ENCODE measurements at regions not wholly inside any gene's neighbourhood (a gene's known extent, or its start where the extent isn't known, plus 50 kb on each side); places are given as distances from the start of the nearest gene placed in this dataset.

GRCh38 chr1:55334797-55335196 lies 119.6 kb upstream of the USP24 start:
- DNase-seq (ENCODE audit: low read depth in 2 of 2, low spot score in 1 of 2): no peak

GRCh38 chr1:55334160-55334559 lies 119.0 kb upstream of the USP24 start:
- no peak for DNase-seq (ENCODE audit: low read depth in 2 of 2, low spot score in 1 of 2)

GRCh38 chr1:55333461-55333860 lies 118.3 kb upstream of the USP24 start:
- DNase-seq (ENCODE audit: low read depth in 2 of 2, low spot score in 1 of 2): no peak

- DNase-seq (ENCODE audit: low read depth in 2 of 2, low spot score in 1 of 2): no peak
Observed at GRCh38 chr1:55331351-55331750, 116.2 kb upstream of the USP24 start.

DNA sequence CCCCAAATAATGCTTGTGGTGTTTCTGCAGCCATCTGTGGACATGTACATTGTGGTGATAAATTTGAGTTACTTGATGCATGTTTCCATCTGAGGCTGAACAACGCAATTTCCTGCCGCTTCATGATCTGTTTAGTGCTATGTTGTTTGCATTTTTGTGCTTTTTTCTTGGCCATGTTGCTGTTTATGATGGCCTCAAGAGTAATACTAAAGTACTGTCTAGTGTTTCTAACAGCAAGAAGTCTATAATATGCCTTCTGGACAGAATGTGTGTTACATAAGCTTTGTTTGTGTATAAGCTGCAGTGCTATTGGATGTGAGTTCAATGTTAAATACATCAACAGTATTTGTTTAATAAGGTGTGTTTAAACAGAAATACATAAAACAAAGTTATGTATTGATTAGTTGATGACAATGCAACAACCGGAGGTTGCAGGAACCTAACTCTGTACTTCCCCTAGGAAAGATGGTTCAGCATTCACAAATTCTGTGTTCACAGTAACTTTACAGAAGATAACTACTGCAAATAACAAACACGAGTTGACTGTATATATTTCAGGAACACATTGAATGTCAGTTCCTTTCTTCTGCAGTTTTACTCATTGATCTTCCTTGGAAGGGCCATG lies 114.8 kb upstream of the USP24 start:
- DNase-seq (ENCODE audit: low read depth in 2 of 2, low spot score in 1 of 2): no peak

GRCh38 chr1:55329091-55329490 lies 113.9 kb upstream of the USP24 start:
- no peak for DNase-seq (ENCODE audit: low read depth in 2 of 2, low spot score in 1 of 2)

- DNase-seq (ENCODE audit: low read depth in 2 of 2, low spot score in 1 of 2): no peak
Observed at GRCh38 chr1:55326496-55327243, 111.5 kb upstream of the USP24 start.

- no peak for DNase-seq (ENCODE audit: low read depth in 2 of 2, low spot score in 1 of 2)
Observed at GRCh38 chr1:55323760-55324159, 108.6 kb upstream of the USP24 start.

GRCh38 chr1:55322842-55323241 lies 107.7 kb upstream of the USP24 start:
- no peak for DNase-seq (ENCODE audit: low read depth in 2 of 2, low spot score in 1 of 2)

DNA sequence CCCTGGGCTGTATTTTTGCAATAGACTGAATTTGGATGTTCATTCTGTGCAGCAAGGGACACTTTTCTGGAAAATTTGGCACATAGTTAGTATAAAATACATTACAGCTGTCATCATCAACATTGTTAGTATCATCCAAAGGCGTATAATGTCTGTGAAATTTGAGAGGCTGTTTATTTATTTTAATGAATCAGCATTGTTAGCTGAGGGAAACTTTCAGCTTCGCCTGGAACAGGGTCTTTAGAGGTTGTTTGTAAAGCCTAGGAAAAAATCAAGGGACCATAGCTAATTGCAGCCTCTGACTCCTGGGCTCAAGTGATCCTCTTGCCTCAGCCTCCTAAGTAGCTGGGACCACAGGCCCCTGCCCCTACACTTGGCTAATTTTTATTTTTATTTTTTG lies 106.8 kb upstream of the USP24 start:
- DNase-seq (ENCODE audit: low read depth in 2 of 2, low spot score in 1 of 2): no peak

DNA sequence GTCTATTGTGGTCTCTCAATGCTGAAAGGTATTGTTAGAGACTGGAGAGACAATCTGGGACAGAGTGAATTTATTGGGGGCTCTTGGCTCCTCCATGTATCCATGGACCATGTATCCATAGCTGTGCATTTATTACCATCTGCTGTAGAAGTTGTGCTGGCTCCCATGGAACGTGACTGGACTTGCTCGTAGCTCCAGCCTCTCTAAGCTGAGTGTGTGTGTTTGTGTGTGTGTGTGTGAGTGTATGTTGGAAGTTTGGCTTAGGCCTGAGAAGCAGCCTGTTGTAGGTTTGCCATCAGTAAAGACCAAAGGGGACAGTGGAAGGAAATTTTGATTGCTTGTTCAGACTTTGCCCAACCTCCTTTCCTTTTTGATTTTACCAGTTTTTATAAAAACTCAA lies 105.7 kb upstream of the USP24 start:
- DNase-seq (ENCODE audit: low read depth in 2 of 2, low spot score in 1 of 2): no peak

GRCh38 chr1:55318116-55318817 lies 103.1 kb upstream of the USP24 start:
- no peak for DNase-seq (ENCODE audit: low read depth in 2 of 2, low spot score in 1 of 2)

DNA sequence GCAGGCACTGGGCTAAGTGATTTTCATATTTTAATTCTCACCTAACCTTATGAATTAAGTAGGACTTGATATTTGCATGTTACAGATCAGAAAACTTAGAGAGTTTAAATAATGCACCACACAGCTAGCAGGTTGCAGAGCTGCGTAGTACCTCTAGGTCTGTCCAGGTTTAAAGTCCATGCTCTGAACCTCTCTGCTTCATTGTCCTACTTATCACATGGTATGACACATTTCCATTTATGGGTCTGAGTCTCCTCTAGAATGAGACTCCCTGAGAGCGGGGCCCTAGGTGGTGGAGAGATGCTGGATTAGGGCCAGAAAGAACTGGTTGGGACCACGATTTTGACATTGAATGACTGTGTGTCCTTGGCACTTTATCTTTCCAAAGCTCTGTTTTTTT lies 102.5 kb upstream of the USP24 start:
- no peak for DNase-seq (ENCODE audit: low read depth in 2 of 2, low spot score in 1 of 2)

DNA sequence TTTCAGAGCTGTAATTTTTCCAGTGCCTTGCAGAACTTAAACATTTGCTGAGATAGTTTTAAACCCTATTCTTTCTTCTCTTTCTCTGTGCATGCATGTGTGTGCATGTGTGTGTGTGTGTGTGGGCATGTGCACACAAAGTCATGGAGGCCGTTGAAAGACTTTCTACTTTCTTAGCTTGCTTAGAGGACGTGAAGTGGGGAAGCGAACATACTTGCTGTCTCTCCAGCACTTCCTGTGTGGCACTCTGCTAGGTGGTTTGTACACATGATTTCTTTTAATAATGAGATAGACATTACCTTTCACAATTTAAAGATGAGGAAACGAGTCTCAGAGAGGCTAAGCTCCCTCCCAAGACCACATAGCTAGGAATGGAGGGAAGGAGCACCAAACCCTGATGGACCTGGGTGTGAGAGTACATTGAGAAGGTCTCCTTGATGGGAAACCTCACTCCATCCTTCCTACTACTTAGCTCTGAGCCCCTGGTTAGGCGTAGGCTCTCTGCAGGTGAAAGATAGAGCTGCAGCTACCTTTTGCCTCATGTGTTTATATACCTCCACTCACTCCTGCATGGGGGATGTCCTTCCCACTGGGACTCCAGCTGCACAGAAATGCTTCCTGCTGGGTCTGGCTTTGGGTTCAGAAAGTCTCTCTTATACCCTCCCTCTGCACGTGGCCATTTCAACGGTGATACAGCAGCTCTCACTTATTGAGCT lies 101.9 kb upstream of the USP24 start:
- DNase-seq (ENCODE audit: low read depth in 2 of 2, low spot score in 1 of 2): no peak

DNA sequence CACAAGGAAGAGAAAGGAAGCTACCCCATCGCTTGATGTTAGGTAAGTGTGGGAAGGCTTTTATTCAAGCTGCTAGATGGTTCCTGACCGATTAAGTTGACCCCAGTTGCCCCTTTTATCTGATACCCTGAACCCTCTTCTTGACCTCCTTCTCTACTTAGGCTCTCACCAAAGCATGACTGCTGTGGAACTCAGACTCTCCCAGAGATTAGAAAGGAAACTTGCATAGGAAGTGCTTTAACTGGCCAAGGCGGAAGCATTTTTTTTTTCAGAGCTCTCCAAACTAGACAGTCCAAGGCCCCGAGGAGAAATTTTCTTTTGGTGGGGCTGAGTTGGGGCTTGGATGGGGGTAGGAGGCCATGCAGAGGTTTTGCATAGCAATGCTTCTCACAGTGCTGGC lies 101.3 kb upstream of the USP24 start:
- no peak for DNase-seq (ENCODE audit: low read depth in 2 of 2, low spot score in 1 of 2)

- no peak for DNase-seq (ENCODE audit: low read depth in 2 of 2, low spot score in 1 of 2)
Observed at GRCh38 chr1:55315552-55315951, 100.4 kb upstream of the USP24 start.

DNA sequence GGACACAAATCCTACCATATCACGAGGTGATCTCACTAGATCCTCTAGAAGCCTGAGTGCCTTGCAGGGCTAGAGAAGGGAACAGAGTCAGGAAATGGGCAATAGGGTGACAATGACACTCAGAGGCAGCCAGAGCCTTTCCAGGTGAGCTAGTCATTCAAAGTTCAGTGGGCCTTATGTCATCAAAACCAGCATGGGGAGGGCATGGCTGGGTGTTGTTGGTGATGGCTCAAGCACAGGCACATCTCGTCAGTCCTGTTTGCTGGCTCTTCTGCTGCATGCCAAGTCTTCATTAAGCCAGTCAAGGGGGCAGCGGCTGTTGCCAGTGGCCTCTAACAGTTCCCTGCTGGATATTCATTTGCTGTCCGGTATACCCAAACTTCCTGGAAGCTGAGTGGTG lies 99.6 kb upstream of the USP24 start:
- DNase-seq (ENCODE audit: low read depth in 2 of 2, low spot score in 1 of 2): no peak

DNA sequence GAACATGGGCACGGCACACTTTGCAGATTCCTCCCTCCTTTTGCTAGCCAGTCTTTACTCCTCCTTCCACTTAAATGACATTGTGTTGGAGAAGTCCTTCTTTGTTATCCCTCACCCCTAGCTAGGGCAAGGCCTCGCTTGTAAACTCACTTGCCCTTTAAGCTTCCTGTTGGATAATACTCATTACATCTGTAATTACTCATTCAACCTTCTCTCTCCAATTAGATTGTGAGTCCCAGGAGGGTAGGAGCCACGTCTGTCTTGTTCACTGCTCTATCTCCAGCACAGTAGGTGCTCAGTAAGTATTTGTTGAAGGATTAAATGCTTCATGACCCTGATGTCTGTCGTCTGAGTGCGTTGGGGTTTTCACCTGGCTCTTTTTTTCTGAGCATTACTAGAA lies 98.7 kb upstream of the USP24 start:
- no peak for DNase-seq (ENCODE audit: low read depth in 2 of 2, low spot score in 1 of 2)

GRCh38 chr1:55311979-55312378 lies 96.8 kb upstream of the USP24 start:
- DNase-seq (ENCODE audit: low read depth in 2 of 2, low spot score in 1 of 2): no peak

GRCh38 chr1:55311057-55311641 lies 96.0 kb upstream of the USP24 start:
- no peak for DNase-seq (ENCODE audit: low read depth in 2 of 2, low spot score in 1 of 2)

DNA sequence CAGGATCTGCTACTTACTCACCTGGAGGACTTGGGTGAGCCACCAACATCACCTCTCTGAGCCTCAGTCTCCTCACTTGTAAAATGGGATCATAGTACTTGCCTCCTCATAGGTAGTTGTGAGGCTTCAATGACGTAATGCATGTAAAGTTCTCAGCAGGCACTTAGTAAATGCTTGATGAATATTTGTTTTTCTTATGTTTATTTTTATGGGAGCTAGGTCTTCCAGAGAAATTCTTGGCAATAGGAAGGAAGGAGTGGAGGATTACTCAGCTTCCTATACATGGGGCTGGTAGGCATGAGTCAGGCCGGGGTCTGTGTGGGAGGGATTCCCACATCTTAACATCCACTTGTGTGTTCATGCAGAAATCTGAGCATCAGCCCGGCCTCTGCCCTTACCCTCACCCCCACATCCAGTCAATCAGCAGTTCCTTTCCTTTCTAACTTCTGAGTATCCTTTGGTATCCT lies 95.4 kb upstream of the USP24 start:
- no peak for DNase-seq (ENCODE audit: low read depth in 2 of 2, low spot score in 1 of 2)

All from stimulated activated CD8-positive, alpha-beta memory T cell treated with anti-CD3 and anti-CD28 coated beads, Interleukin-4, amount 100 ng/mL, for 4 hours (primary cell).